Transverse colon (tissue), 4 donors: ENCODE measurements at regions not wholly inside any gene's neighbourhood (a gene's known extent, or its start where the extent isn't known, plus 50 kb on each side); places are given as distances from the start of the nearest gene placed in this dataset.
"Not testable (repeated sequence)": the region's sequence is repeated elsewhere in the genome, so short reads cannot be mapped to it uniquely, and the experiment has no call there.

Source experiments
- DNase-seq: peaks from one replicate; pipeline ENCODE4 v3.0.0-alpha.2; 2019
- H3K27ac ChIP-seq, 4 donors: fragments of 200-600 bp; sonication (generic); 2 replicates each; pipeline ENCODE4 v1.5.1; 2016 to 2018; ENCODE audit warnings: inconsistent platforms in 4 of 4
- H3K27me3 ChIP-seq: fragments of 200-600 bp; sonication (generic); 2 replicates; pipeline ENCODE4 v1.5.1; 2017; ENCODE audit warnings: inconsistent platforms
- H3K36me3 ChIP-seq, 4 donors: fragments of 200-600 bp; sonication (generic); 2 replicates each; pipeline ENCODE4 v1.5.1; 2017 to 2019; ENCODE audit warnings: inconsistent platforms in 4 of 4
- H3K4me1 ChIP-seq, 4 donors: fragments of 200-600 bp; sonication (generic); 2 replicates each; pipeline ENCODE4 v1.5.1; 2017 to 2020; ENCODE audit warnings: inconsistent platforms in 4 of 4
- H3K4me3 ChIP-seq, 4 donors: fragments of 200-600 bp; sonication (generic); 1 replicate in 1 of 4; 2 replicates in 3 of 4; pipeline versions ENCODE4 v1.5.1 to v1.6.1; 2017 to 2019; ENCODE audit warnings: inconsistent platforms in 4 of 4
- H3K9me3 ChIP-seq, 2 donors: fragments of 200-600 bp; sonication (generic); 2 replicates each; pipeline ENCODE4 v1.5.1; 2017 to 2019; ENCODE audit warnings: inconsistent platforms in 2 of 2
- WGBS, 2 donors: methylation state at CpG; one replicate each; pipeline ENCODE4 v1.1.5; 2018; ENCODE audit warnings: low coverage in 1 of 2; 5-methylcytosine and 5-hydroxymethylcytosine counted together
- in situ Hi-C, 4 donors: fragments of 200-750 bp; cut with MboI; loops; one replicate each; pipeline versions ENCODE4 v1.15.0 to v1.15.1; 2017; ENCODE audit warnings: low sequenced_read_pairs in 3 of 4, low pct_ligation_motif_present in 1 of 4, low pct_unique_long_range_greater_than_20kb in 1 of 4
- intact Hi-C: fragments of 100-400 bp; cut with DNase I; formaldehyde crosslinking; loops from one replicate; pipeline ENCODE4 v1.15.1; 2023; ENCODE audit warnings: low total_unique reads

DNA sequence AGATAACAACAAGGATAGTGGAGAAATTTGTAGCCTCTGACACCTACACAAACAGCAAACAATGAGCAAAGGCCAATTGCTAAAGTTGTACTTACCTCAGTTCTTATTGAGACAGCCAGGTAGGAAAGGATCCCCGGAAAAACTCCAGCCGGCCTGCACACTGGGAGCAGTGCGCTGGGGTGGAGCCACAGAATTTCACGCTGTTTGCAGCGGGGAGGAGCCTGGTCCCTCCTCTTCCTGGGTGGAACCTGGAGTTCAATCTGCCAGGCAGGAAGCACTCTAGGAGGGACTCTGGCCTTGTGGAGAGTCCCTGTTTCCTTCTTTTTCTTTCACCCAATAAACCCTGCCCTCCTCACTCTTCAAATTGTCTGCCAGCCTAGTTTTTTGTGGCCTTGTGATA lies 382.6 kb upstream of the TGIF2LX start:
- 76% methylated on average over 5 of the region's 5 CpGs; no CpG with 5 or more reads in 1 of the 2 donors for WGBS, 2 donors
- DNase-seq, in situ Hi-C loops, H3K4me1 ChIP-seq, H3K36me3 ChIP-seq, H3K4me3 ChIP-seq, H3K9me3 ChIP-seq, intact Hi-C loops, H3K27ac ChIP-seq, H3K27me3 ChIP-seq: not testable (repeated sequence)

DNA sequence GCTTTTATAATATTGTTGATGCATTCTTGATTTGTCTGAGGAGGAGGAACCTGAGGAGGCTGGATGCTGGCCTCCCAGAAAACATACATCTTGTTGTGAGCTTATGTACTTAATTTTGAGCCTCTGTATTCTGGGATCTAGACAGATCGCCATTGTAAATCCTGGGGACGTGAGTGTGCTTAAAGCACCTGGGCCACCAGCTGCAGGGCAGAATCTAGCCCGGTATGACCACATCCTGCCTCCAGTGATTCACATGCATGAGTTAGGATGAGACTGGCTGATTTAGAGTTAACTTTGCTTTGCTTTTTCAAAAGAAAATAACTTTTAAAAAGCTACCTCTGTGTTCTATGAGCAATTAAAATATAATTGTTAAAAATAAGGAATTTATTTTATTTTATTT lies 364.6 kb upstream of the TGIF2LX start:
- H3K27me3 ChIP-seq, H3K27ac ChIP-seq, DNase-seq, H3K4me3 ChIP-seq, in situ Hi-C loops, intact Hi-C loops, H3K9me3 ChIP-seq, H3K36me3 ChIP-seq, H3K4me1 ChIP-seq: not testable (repeated sequence)
- 62% methylated on average over 3 of the region's 3 CpGs; no CpG with 5 or more reads in 1 of the 2 donors for WGBS, 2 donors

DNA sequence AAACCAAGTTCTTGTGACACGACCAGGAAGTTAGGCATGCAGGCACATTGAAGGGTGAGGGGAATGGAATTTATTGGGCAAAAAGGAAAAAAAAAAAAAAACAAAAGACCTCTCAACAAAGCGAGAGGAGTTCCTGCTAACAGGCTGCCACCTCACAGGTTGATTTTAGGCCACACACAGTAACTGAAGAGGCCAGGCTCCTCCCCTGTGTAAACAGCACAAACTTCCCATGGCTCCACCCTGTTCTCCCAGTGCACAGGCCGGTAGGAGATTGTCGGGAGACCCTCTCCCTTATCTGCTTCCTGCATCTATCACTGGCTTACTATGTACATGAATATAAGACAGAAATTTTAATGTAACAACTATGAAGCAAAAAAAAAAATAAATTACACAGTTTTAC lies 359.6 kb upstream of the TGIF2LX start:
- in situ Hi-C loops, H3K4me3 ChIP-seq, intact Hi-C loops, DNase-seq, H3K27ac ChIP-seq, H3K27me3 ChIP-seq, H3K9me3 ChIP-seq, H3K4me1 ChIP-seq, H3K36me3 ChIP-seq: not testable (repeated sequence)
- WGBS, 2 donors, result 64% methylated on average over 3 of the region's 4 CpGs; no CpG with 5 or more reads in 1 of the 2 donors

DNA sequence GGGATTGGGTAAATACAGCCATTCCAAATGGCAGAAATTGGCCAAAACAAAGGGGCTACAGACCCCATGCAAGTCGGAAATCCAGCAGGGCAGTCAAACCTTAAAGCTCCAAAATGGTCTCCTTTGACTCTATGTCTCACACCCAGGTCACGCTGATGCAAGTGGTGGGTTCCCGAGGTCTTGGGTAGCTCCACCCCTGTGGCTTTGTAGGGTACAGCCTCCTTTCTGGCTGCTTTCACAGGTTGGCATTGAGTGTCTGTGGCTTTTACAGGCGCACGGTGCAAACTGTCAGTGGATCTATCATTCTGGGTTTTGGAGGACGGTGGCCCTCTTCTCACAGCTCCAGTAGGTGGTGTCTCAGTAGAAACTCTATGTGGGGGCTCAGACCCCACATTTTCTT lies 358.6 kb upstream of the TGIF2LX start:
- 75% methylated on average over 6 of the region's 6 CpGs; no CpG with 5 or more reads in 1 of the 2 donors for WGBS, 2 donors

DNA sequence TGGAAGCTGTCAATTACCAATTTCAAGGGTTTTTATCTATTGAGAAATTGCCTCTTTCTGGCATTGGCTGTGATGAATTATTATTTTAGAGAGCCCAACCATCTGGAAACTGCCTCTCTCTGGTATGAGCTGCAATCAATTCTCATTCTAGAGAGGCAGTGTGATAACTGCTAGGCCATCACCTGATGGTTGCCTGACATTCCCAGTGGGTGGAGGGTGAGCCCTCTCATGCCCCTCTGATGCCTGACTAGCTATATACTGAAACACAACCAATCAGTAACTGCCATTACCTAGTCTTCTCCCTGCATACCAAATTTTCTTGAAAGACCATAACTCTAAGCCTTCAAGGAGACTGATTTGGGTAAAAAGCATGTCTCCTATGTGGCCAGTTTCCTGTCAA lies 353.9 kb upstream of the TGIF2LX start:
- H3K4me3 ChIP-seq, intact Hi-C loops, H3K27me3 ChIP-seq, H3K9me3 ChIP-seq, DNase-seq, H3K27ac ChIP-seq, H3K4me1 ChIP-seq, H3K36me3 ChIP-seq, in situ Hi-C loops: not testable (repeated sequence)

More for the DNA sequence above, 358.6 kb upstream of the TGIF2LX start:
- intact Hi-C loops, H3K4me3 ChIP-seq, H3K27ac ChIP-seq, H3K36me3 ChIP-seq, in situ Hi-C loops, H3K9me3 ChIP-seq, DNase-seq, H3K27me3 ChIP-seq, H3K4me1 ChIP-seq: not testable (repeated sequence)

DNA sequence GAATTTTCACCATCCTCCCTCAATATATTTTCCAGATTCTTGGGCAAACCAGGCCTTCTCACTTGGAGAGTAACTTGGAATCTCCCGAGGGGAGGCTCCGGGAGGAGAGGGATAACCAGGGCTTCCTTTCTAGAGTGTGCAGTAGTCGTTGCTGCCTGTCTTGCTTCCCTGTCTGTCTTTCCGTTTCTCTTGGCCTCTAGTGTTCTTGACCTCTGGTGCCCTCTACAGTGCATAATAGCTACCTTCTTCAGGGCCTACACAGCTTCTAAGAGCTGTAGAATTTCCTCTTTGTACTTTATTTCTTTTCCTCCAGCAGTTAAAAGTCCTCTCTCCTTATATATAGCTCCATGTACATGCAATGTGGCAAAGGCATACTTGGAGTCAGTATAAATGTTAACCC lies 339.8 kb upstream of the TGIF2LX start:
- H3K27me3 ChIP-seq, in situ Hi-C loops: not testable (repeated sequence)

DNA sequence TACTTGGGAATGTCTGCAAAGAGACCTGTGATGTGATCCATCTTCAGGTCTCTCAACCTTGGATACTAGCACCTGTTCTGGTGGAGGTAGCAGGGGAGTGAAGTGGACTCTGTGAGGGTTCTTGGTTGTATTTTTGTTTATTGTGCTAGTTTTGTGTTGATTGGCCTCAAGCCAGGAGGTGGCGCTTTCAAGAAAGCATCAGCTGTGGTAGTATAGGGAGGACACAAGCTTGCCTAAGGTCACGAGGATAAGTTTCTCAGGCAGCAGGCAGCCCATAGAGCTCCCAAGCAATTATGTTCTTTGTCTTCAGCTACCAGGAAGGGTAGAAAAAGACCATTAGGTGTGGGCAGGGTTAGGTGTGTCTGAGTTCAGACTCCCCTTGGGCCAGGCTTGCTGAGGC lies 289.9 kb upstream of the TGIF2LX start:
- H3K4me1 ChIP-seq, H3K36me3 ChIP-seq, in situ Hi-C loops, H3K4me3 ChIP-seq, H3K9me3 ChIP-seq, DNase-seq, H3K27ac ChIP-seq, intact Hi-C loops, H3K27me3 ChIP-seq: not testable (repeated sequence)
- 59% methylated on average over 2 of the region's 2 CpGs; no CpG with 5 or more reads in 1 of the 2 donors for WGBS, 2 donors

More for the DNA sequence above, 339.8 kb upstream of the TGIF2LX start:
- H3K9me3 ChIP-seq, H3K4me1 ChIP-seq, H3K4me3 ChIP-seq, H3K36me3 ChIP-seq, DNase-seq, H3K27ac ChIP-seq, intact Hi-C loops: not testable (repeated sequence)
- WGBS, 2 donors, result 54% methylated on average over 4 of the region's 4 CpGs; no CpG with 5 or more reads in 1 of the 2 donors

DNA sequence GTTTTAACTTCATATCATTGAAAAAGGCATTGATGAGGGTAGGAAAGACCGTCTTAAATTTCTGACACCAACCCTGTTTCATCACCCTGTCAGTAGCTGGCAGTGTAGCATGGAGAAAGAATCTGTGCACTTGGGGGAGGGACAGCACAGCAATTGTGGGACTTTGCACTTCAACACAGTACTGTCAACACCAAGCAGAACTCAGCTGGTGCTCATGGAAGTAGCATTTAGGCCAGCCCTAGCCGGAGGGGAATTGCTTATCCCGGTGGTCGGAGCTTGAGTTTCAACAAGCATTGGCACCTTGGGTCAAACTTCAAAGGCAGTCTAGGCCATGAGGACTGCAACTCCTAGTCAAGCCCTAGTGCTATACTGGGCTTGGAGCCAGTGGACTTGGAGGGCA lies 285.8 kb upstream of the TGIF2LX start:
- H3K9me3 ChIP-seq, intact Hi-C loops, H3K36me3 ChIP-seq, H3K27ac ChIP-seq, H3K27me3 ChIP-seq, H3K4me3 ChIP-seq, DNase-seq, H3K4me1 ChIP-seq, in situ Hi-C loops: not testable (repeated sequence)
- WGBS, 2 donors, result 88% methylated on average over 4 of the region's 4 CpGs; no CpG with 5 or more reads in 1 of the 2 donors

DNA sequence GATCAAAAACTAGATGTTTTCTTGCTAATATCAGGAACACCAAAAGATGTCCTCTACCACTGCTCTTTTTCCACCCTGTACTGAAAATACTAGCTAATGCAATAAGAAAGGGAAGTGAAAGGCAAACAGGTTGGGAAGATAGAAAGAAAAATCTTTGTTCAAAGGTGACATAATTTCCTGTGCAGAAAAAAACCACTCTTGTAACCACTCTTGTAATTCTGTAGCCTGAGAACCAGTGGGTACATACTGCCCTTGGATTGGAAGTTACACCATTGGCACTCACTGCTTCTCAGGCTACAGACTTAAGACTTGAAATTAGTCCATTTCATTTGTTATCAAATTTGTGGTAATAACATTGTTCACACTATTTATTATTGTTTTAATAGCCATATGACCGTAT lies 263.0 kb upstream of the TGIF2LX start:
- H3K27ac ChIP-seq, H3K36me3 ChIP-seq, DNase-seq, H3K27me3 ChIP-seq, H3K4me1 ChIP-seq, H3K9me3 ChIP-seq, H3K4me3 ChIP-seq, intact Hi-C loops, in situ Hi-C loops: not testable (repeated sequence)
- WGBS, 2 donors, result 88% methylated on average over 1 of the region's 1 CpG; no CpG with 5 or more reads in 1 of the 2 donors

DNA sequence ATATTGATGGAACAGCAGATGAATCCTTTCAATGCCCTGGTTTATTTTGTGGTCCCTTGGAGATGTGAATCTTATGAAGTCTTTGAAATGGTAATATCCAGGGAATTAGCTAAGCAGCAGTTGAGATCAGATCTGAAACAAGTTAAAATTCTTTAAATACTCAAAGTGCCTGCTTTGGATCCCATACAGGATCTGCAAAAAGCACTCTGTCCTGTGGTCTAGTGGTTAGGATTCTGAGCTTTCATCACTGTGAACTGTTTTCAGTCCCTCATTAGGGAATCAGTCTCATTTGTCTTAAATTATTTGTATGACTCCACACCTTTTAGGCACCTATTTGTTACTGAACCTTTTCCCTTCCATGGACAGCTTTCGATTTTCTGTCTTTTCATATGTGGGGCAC lies 215.2 kb upstream of the TGIF2LX start:
- in situ Hi-C loops, intact Hi-C loops, H3K9me3 ChIP-seq, DNase-seq, H3K4me3 ChIP-seq, H3K27ac ChIP-seq, H3K4me1 ChIP-seq, H3K27me3 ChIP-seq, H3K36me3 ChIP-seq: not testable (repeated sequence)
- no CpG with 5 or more reads among the region's 1 CpG for WGBS, 2 donors

DNA sequence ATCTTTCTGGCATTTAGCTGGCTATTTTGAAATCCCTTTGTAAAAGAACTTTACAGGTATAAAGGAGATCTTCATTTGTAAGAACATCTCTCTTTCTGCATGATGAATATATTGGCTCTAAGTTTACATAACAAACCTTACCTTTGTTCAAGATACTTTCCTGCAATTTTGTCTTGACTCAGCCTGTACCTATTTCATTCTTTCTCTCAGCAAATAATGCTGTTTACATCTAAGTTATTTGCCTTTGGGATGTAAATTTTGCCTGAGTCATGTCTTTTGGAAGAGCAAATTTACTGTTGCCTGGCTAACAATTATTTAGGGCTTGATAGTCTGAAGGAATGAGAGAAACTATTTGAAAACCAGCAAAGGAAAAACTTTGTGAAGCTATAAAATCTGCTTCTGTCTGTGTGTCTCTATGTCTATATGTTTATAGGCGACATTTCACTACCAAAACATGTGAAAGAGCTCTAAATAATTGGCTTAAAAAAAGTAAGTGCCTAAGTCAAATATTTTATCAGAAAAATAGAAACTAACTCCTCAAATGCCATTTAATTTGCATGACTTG lies 214.3 kb upstream of the TGIF2LX start:
- DNase-seq, result not testable (repeated sequence)

More for the DNA sequence above, 214.3 kb upstream of the TGIF2LX start:
- H3K36me3 ChIP-seq, H3K27ac ChIP-seq, in situ Hi-C loops, H3K27me3 ChIP-seq, H3K4me3 ChIP-seq, intact Hi-C loops, H3K9me3 ChIP-seq, H3K4me1 ChIP-seq: not testable (repeated sequence)
- 44% methylated on average over 1 of the region's 1 CpG; no CpG with 5 or more reads in 1 of the 2 donors for WGBS, 2 donors
